CD4-positive, alpha-beta T cell treated with Interleukin-15 for 1 hour (primary cell): ENCODE measurements at regions not wholly inside any gene's neighbourhood (a gene's known extent, or its start where the extent isn't known, plus 50 kb on each side); places are given as distances from the start of the nearest gene placed in this dataset.

ENCODE experiments used
- DNase-seq: peaks from one replicate; pipeline ENCODE4 v3.0.0-alpha.2; 2020

DNA sequence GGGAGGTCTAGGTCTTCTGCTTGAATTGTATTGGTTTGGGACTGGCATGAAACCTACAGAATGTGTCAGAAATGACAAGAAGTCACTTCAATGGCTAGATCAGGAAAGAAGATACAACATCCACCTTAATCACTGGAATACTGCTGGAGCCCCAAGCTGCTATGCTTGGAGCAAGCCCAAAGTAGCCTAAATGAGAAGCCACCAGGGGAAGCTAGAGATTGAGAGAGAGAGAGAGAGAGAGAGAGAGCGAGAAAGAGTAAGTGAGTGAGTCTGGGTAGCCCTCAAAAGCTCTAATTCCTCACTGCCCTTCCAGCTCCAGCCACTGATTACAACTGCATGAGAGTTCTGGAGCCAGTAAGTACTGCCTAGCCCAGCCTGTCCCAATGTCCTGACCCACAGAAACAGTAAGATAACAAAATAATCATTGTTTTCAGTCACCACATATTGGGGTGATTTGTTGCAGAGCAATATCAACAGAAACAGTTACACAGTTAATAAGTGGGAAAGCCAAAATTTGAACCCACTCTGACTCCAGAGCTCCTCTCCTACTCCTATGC is 529.2 kb upstream of the GOLIM4 start:
- no peak for DNase-seq

DNA sequence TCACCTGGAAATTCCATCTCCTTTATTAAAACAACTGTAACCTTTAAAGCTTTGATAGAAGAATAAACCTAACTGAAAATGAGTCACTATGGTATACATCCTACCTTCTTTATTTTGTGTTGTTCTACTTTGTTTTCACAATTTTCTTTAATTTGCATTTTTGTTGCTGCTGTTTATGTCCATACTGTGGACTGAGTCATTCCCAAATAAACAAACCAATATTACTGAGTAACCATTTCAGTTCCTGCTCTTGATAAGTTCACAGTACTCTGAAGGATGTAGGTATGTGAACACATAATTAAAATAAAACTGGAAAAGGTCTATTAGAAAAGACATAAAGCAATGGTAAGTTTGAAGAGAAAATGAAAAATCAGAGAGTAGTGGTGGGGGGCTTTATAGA is 528.5 kb upstream of the GOLIM4 start:
- DNase-seq: no peak

GRCh38 chr3:168622795-168623194 is 527.1 kb upstream of the GOLIM4 start:
- DNase-seq: no peak

DNA sequence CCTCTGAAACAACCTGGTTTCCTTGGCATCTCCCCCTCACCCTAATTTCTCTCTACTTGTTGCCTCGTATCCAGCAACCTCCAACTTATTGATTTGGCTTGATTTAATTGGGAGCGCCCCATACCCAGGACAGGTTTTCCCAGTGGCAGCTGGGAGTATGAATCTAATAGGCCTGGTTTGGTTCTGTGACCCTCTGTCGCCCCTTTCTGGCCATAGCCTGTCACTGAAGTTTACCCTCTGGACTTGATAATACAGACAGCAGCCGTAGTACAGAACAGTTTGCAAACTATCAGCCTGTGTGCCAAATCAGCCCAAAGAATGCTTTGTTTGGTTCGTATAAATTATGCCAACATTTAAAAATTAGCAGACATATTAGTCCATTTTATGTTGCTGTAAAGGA is 525.1 kb upstream of the GOLIM4 start:
- no peak for DNase-seq

- no peak for DNase-seq
Observed at GRCh38 chr3:168618827-168619470, 523.2 kb upstream of the GOLIM4 start.

GRCh38 chr3:168617658-168618057 is 521.9 kb upstream of the GOLIM4 start:
- no peak for DNase-seq

DNA sequence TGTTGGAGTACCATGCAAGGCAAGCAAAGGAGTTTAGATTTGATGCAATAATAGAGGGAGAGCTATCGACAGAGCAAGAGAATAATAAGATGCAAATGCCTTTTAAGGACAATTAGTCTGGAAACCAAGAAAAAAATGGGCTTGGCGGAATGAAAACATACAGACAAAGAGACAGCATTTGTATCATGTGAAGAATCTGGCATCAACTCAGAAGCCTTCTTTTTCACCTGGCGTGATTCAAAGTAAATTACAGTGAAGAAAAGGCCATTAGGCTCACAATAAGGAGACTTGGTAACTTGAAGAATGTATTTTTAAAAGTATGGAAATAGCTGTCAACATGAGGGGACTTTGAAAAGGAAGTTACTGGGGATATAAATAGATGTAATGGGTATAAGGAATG is 521.2 kb upstream of the GOLIM4 start:
- DNase-seq: no peak

DNA sequence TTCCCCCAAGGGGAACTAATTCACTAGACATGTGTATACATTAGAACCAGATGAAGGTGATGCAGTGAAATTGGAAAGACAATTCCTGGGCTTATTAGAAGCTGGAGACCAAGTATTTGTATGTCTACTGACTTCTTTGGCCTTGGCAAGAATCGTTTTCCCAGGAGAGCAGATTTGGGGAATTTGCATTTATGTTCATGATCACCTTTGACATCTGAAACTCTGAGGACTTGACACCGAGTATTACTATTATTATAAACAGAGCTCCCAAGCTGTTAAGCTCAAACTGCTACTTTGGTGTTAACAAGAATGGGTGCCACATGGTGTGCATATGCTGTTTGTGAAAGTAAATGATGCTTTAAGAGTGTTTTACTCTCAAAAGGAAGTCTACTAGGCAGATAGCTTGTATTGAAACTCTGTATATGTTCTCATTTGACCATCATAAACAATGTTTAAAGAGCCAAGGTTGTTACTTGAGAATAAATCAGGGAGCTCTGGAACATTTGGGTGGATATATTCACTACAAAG is 519.8 kb upstream of the GOLIM4 start:
- DNase-seq: no peak

- no peak for DNase-seq
Observed at GRCh38 chr3:168613151-168613550, 517.4 kb upstream of the GOLIM4 start.

DNA sequence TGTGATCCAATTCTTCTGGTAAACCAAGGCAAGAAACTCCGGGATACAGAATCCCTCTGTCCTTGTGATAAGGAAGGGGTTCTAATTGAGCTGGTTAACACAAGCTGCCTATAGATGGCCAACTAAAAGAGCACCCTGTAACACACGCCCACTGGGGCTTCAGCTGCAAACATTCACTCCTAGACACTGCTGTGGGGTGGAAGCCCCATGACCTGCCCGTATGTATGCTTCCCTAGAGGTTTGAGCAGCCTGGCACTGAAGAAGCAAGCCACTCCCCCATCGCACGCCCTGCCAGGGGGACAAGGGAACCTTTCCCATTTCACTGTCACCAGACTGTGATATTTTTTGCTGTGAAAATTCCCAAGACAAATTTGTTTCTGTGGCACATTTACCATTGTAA is 516.9 kb upstream of the GOLIM4 start:
- no peak for DNase-seq

DNA sequence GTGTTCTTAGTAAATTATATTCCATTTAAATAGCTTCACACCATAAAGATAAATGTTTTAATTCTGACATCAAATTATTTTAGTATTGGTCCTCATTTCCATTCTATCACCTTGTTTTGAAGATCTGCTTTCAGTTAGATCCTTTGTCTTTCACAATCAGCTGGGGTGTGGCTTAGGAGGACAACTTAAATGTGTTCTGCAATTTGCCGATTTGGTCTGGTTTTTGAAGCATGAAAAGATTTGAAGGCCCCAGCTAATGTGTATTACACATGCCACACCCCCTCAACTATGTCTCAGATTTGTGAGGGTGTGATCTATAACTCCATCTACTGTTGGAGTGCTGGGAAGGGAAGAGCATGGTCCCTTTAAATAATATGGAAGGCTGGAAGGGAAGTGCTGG is 516.1 kb upstream of the GOLIM4 start:
- DNase-seq: no peak

DNA sequence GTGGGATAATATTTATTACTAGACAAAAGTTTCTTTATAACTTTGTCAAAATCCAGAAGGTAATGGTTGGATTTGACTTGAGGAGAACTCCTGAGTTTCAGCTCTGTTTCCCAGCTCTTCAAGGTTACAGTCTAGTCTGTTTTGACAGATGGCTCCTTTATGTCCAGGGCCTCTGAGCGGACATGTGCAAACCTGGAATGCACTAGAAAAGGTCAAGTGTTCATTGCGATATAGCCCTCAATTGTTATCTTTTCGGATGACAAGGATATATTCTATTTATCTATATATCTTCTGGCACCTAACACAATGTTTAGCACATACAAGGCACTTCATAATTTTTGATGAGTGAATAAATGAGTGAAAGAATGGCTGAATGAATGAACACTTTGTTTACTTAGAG is 513.2 kb upstream of the GOLIM4 start:
- no peak for DNase-seq

DNA sequence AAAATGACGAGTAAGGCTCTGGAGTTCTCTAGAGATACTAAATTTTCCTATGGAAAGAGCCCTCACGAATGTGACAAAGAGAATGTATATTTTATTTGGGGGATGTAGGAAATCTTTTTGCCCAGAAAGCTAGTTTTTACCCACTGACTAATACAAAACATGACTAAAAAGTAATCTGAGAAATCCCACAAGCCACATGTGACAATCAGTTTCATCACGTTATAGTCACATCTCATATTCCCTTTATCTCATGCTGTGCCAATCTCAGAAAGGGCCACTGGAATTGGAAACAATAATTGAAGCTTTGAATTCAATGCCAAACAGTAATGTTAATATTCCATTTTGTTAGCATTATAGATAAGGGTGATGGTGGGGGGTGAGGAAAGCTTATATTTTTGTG is 509.0 kb upstream of the GOLIM4 start:
- no peak for DNase-seq

- no peak for DNase-seq
Observed at GRCh38 chr3:168598250-168598649, 502.5 kb upstream of the GOLIM4 start.

DNA sequence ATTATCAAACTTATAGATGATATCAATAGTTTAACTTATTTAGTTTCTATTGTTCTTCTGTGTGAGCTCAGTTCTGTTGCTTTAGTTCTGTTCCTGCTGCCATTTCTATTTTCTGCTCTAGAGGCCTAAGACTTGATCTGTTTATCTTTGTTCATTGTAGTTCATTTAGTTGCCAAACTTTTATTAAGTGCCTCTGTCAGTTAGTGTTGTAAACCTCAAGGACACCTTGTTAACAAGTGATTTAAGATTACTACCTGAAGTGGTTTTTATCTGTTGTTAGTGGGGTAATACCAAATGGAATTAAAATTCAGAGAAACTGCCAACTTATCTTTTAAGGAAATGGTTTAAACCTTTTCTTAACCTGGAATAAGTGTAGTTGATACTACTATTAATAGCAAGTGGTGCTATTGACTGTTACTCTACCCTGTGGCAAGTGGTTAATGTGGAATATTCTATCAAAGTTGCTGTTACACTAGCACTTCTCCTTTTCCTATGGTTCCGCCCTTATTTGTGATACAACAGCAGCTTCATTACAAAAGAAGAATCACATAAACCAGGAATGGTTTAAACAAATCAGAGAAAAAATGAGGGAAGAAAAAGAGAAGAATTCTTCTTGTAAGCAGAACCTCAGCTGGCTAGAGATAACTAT is 500.6 kb upstream of the GOLIM4 start:
- no peak for DNase-seq

- no peak for DNase-seq
Observed at GRCh38 chr3:168591587-168591986, 495.9 kb upstream of the GOLIM4 start.

GRCh38 chr3:168589376-168589775 is 493.7 kb upstream of the GOLIM4 start:
- DNase-seq: no peak

GRCh38 chr3:168585544-168585943 is 489.8 kb upstream of the GOLIM4 start:
- DNase-seq: no peak

DNA sequence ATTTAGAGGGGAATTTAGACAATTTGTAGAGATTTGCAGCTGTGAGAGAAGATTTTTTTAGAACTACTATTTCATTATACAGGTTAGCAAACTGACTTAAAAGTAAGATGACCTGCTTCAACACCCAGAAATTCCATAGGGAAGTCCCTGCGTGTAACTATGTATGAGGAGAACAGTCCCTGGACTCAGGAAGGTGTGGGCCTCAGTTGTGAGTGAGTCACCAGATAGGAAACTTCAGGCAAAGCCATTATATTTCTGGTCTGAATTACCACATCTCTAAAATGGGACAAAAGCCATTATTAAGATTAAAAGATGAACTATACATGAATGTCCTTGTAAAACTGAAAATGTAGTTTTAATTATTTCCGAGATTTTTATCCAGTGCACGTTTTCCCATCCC is 488.3 kb upstream of the GOLIM4 start:
- DNase-seq: no peak

- no peak for DNase-seq
Observed at GRCh38 chr3:168582503-168582902, 486.8 kb upstream of the GOLIM4 start.

- no peak for DNase-seq
Observed at GRCh38 chr3:168581771-168582225, 486.1 kb upstream of the GOLIM4 start.

GRCh38 chr3:168579010-168579409 is 483.3 kb upstream of the GOLIM4 start:
- DNase-seq: no peak

DNA sequence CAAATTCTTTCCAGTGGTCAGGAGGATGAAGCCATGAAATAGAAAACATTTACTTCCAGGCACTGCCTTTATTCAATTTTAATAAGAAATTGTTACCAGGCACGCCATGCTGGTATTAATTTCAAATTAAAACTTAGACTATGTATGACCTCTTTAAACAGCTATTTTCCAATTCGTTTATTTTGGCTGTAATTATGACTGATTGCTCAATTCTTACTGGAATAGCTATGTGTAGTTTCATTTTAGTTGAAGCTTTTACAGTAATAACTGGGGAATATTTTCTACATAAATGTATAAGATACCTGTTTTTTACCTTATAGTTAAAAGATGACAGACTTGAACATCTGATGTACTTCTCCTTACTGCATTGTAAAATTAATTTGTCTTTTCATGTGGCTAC is 480.0 kb upstream of the GOLIM4 start:
- DNase-seq: no peak

GRCh38 chr3:168574455-168575158 is 478.9 kb upstream of the GOLIM4 start:
- DNase-seq: no peak
